ENCODE measurements at regions not wholly inside any gene's neighbourhood (a gene's known extent, or its start where the extent isn't known, plus 50 kb on each side); places are given as distances from the start of the nearest gene placed in this dataset.

DNA sequence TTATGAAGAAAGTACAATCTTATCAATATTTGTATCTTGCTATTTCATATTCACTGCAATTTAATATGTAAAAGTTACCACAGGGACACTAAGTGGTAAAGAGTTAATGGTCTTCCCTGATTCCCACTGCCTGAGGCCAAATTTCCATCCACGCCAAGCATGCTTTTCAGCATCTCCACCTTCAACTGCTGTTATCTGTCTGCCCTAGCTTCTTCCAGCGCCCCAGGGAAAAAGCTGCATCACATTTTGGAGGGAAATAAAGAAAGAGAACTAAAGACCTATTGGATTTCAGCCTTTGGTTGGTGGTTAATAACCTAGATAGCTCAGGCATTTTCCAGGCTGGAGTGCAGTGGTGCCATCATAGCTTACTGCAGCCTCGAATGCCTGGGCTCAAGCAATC, 61.3 kb upstream of the NKX2-2 start (continued):
- no peak for TF ChIP-seq XRCC5 (IDR thresholded peaks at IDR 0.05; ENCODE audit: low read depth, low read length)
- TF ChIP-seq GATA2 (CRISPR knock-in tag; IDR thresholded peaks at IDR 0.05) = no peak
- TF ChIP-seq SRSF1 (IDR thresholded peaks at IDR 0.05; ENCODE audit: low read depth, low read length) = no peak

DNA sequence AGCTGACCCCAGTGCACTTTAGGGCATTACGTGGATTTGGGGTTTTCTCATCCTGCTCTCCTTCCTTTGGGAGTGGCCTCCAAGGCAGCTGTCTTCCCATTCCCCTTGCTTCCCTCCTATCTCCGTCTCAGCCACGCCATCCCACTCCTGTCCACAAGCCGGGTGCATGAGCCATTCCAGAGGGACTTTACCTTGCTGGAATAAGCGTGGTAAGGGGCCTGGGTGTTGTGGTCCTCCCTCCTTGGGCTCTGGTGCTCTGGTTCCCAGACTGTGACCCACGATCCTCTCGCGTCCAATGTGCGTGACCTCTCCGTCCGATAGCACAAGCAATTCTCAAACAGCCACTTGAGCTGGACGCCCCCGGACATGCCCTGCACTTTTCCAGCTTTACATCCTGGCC, 60.6 kb upstream of the NKX2-2 start:
- no peaks in the 10 kb centered on the region for H3K79me2 ChIP-seq (ENCODE audit: control insufficient read depth, insufficient read depth, low read length)
- H4K20me1 ChIP-seq (replicated peaks; ENCODE audit: control insufficient read depth, insufficient read depth, low read length) = no peaks in the 10 kb centered on the region
- no peak overlapping the region for H3K9ac ChIP-seq (ENCODE audit: insufficient read depth in 1 of 2, low read depth in 2 of 2, low read length in 2 of 2)
- ATAC-seq (no peak), FAIRE-seq (no peak), DNase-seq (ENCODE audit: extremely low read depth in 1 of 4, low spot score in 3 of 4) (no peak)
- no peak overlapping the region for H2AFZ ChIP-seq (ENCODE audit: low read depth, low read length)
- H3K9me1 ChIP-seq (ENCODE audit: control insufficient read depth, insufficient read depth, low read length) = no peaks in the 10 kb centered on the region
- H3K4me3 ChIP-seq = no peak overlapping the region
- intact Hi-C loops (cut with micrococcal nuclease) (no loop called here), in situ Hi-C loops (cut with MboI) (no loop called here)
- no TSS peak for BruUV-seq (replicated peaks)
- 1% methylated on average over 13 of the region's 13 CpGs for WGBS (ENCODE audit: insufficient coverage, low coverage, missing lambda C conversion rate)
- no peaks in the 10 kb centered on the region; a peak in 2 of 5 replicates for H3K4me1 ChIP-seq (replicated peaks in 1 of 2; ENCODE audit: control insufficient read depth in 2 of 2, insufficient read depth in 2 of 2, low read length in 2 of 2)
- H3K4me2 ChIP-seq (ENCODE audit: insufficient read depth, low read length) = no peak overlapping the region
- CTCF ChIA-PET (ENCODE audit: low intra/inter-chr PET ratio) = no interaction called here
- POLR2A ChIA-PET = no interaction called here
- H3K27ac ChIP-seq (ENCODE audit: extremely low read depth, low read depth, low read length) = no peak overlapping the region
- H3K36me3 ChIP-seq (ENCODE audit: control insufficient read depth, insufficient read depth, low read length) = no peaks in the 10 kb centered on the region
- H3K9me3 ChIP-seq (replicated peaks; ENCODE audit: control insufficient read depth, insufficient read depth, low read depth, low read length) = no peaks in the 10 kb centered on the region
- H3K27me3 ChIP-seq (ENCODE audit: control insufficient read depth in 2 of 2, insufficient read depth in 2 of 2, low read length in 2 of 2) = peaks cover 0 to 5% of the 10 kb centered on the region in 2 experiments; a peak in 2 of 5 replicates
- TF ChIP-seq CCNT2 (IDR thresholded peaks at IDR 0.05; ENCODE audit: borderline replicate concordance, extremely low read depth, insufficient read length, low read depth, low read length) (no peak), SRF (CRISPR knock-in tag; IDR thresholded peaks at IDR 0.05) (no peak), ZNF408 (CRISPR knock-in tag; IDR thresholded peaks at IDR 0.05; ENCODE audit: low read depth) (no peak), PHF8 (IDR thresholded peaks at IDR 0.05; ENCODE audit: borderline replicate concordance, low read length) (no peak), SREBF2 (CRISPR knock-in tag; IDR thresholded peaks at IDR 0.05) (no peak), NFATC3 (IDR thresholded peaks at IDR 0.05) (no peak), NR2C2 (CRISPR knock-in tag; IDR thresholded peaks at IDR 0.05) (no peak), NR2C2 (tag; IDR thresholded peaks at IDR 0.05) (no peak), FOXA3 (CRISPR knock-in tag; conservative IDR thresholded peaks at IDR 0.05 in 1 of 2, IDR thresholded peaks at IDR 0.05 in 1 of 2) (no peak), ARID2 (IDR thresholded peaks at IDR 0.05) (no peak)
- TF ChIP-seq, protein P1, sequence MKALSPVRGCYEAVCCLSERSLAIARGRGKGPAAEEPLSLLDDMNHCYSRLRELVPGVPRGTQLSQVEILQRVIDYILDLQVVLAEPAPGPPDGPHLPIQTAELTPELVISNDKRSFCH (CRISPR knock-in tag; IDR thresholded peaks at IDR 0.05) = no peak
- TF ChIP-seq, protein P1 (tag; IDR thresholded peaks at IDR 0.05) = no peak
- TF ChIP-seq, protein P2, sequence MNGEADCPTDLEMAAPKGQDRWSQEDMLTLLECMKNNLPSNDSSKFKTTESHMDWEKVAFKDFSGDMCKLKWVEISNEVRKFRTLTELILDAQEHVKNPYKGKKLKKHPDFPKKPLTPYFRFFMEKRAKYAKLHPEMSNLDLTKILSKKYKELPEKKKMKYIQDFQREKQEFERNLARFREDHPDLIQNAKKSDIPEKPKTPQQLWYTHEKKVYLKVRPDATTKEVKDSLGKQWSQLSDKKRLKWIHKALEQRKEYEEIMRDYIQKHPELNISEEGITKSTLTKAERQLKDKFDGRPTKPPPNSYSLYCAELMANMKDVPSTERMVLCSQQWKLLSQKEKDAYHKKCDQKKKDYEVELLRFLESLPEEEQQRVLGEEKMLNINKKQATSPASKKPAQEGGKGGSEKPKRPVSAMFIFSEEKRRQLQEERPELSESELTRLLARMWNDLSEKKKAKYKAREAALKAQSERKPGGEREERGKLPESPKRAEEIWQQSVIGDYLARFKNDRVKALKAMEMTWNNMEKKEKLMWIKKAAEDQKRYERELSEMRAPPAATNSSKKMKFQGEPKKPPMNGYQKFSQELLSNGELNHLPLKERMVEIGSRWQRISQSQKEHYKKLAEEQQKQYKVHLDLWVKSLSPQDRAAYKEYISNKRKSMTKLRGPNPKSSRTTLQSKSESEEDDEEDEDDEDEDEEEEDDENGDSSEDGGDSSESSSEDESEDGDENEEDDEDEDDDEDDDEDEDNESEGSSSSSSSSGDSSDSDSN (IDR thresholded peaks at IDR 0.05; ENCODE audit: borderline replicate concordance in 1 of 2, low read depth in 2 of 2, low read length in 2 of 2) = no peak

All from K562 (cell line).